ENCODE measurements at regions not wholly inside any gene's neighbourhood (a gene's known extent, or its start where the extent isn't known, plus 50 kb on each side); places are given as distances from the start of the nearest gene placed in this dataset.
"Not testable (repeated sequence)": the region's sequence is repeated elsewhere in the genome, so short reads cannot be mapped to it uniquely, and the experiment has no call there.

- peak; percentile 15 for DNase-seq
Observed at GRCh38 chr1:102174259-102174863, 177.6 kb upstream of the OLFM3 start.

GRCh38 chr1:102172200-102172599, 175.5 kb upstream of the OLFM3 start:
- no peak for DNase-seq

GRCh38 chr1:102163799-102164198, 167.1 kb upstream of the OLFM3 start:
- no peak for DNase-seq

GRCh38 chr1:102151242-102151641, 154.5 kb upstream of the OLFM3 start:
- DNase-seq = no peak

- no peak for DNase-seq
Observed at GRCh38 chr1:102120910-102121309, 124.2 kb upstream of the OLFM3 start.

- no peak for DNase-seq
Observed at GRCh38 chr1:102118150-102118549, 121.4 kb upstream of the OLFM3 start.

GRCh38 chr1:102110586-102110985, 113.9 kb upstream of the OLFM3 start:
- no peak for DNase-seq

- DNase-seq = not testable (repeated sequence)
Observed at GRCh38 chr1:102109493-102109892, 112.8 kb upstream of the OLFM3 start.

- DNase-seq = no peak
Observed at GRCh38 chr1:102107441-102107840, 110.7 kb upstream of the OLFM3 start.

GRCh38 chr1:102105931-102106550, 109.3 kb upstream of the OLFM3 start:
- no peak for DNase-seq

GRCh38 chr1:102103646-102104045, 106.9 kb upstream of the OLFM3 start:
- no peak for DNase-seq

- no peak for DNase-seq
Observed at GRCh38 chr1:102102276-102102780, 105.6 kb upstream of the OLFM3 start.

GRCh38 chr1:102100666-102101065, 103.9 kb upstream of the OLFM3 start:
- DNase-seq = no peak

GRCh38 chr1:102099916-102100315, 103.2 kb upstream of the OLFM3 start:
- no peak for DNase-seq

GRCh38 chr1:102098536-102098935, 101.8 kb upstream of the OLFM3 start:
- no peak for DNase-seq

GRCh38 chr1:102098081-102098480, 101.4 kb upstream of the OLFM3 start:
- no peak for DNase-seq

GRCh38 chr1:102097451-102097850, 100.7 kb upstream of the OLFM3 start:
- DNase-seq = no peak

GRCh38 chr1:102096162-102096561, 99.4 kb upstream of the OLFM3 start:
- no peak for DNase-seq

- DNase-seq = no peak
Observed at GRCh38 chr1:102089791-102090190, 93.1 kb upstream of the OLFM3 start.

GRCh38 chr1:102085896-102086295, 89.2 kb upstream of the OLFM3 start:
- no peak for DNase-seq

GRCh38 chr1:102084771-102085535, 88.2 kb upstream of the OLFM3 start:
- no peak for DNase-seq

- no peak for DNase-seq
Observed at GRCh38 chr1:102083192-102083591, 86.5 kb upstream of the OLFM3 start.

GRCh38 chr1:102074874-102075273, 78.1 kb upstream of the OLFM3 start:
- no peak for DNase-seq

GRCh38 chr1:102071451-102071850, 74.7 kb upstream of the OLFM3 start:
- DNase-seq = no peak

All from activated CD4-positive, alpha-beta T cell treated with anti-CD3 and anti-CD28 coated beads, Interleukin-10, Interleukin-2, amounts not matched to agents 100 ng/mL and 50 ng/mL, durations not matched to agents 16 hours and 8 hours (primary cell).